ENCODE measurements at regions not wholly inside any gene's neighbourhood (a gene's known extent, or its start where the extent isn't known, plus 50 kb on each side); places are given as distances from the start of the nearest gene placed in this dataset.
"Not testable (repeated sequence)": the region's sequence is repeated elsewhere in the genome, so short reads cannot be mapped to it uniquely, and the experiment has no call there.

- H3K4me3 ChIP-seq; intact Hi-C loops (cut with DNase I); H3K27ac ChIP-seq; H3K4me1 ChIP-seq; DNase-seq (ENCODE audit: extremely low spot score in 2 of 2); H3K9me3 ChIP-seq; H3K27me3 ChIP-seq; H3K36me3 ChIP-seq: not testable (repeated sequence)
These were observed 51.5 kb upstream of the CDC42EP3 start for GRCh38 chr2:37722971-37723370.

GRCh38 chr2:37730037-37730818 is 58.8 kb upstream of the CDC42EP3 start:
- TF ChIP-seq POLR2A (IDR thresholded peaks at IDR 0.05) (no peak), CTCF (IDR thresholded peaks at IDR 0.05) (no peak), POLR2AphosphoS5 (IDR thresholded peaks at IDR 0.05; ENCODE audit: insufficient read depth in 1 of 2, low read depth in 1 of 2) (no peak)

GRCh38 chr2:37732412-37732811 is 61.0 kb upstream of the CDC42EP3 start:
- H3K4me1 ChIP-seq; DNase-seq (ENCODE audit: extremely low spot score in 2 of 2); H3K36me3 ChIP-seq; H3K27ac ChIP-seq; intact Hi-C loops (cut with DNase I); H3K4me3 ChIP-seq; H3K9me3 ChIP-seq; H3K27me3 ChIP-seq: not testable (repeated sequence)

More at GRCh38 chr2:37730037-37730818, 58.8 kb upstream of the CDC42EP3 start:
- no peaks in the 10 kb centered on the region for H3K9me3 ChIP-seq
- no peaks in the 10 kb centered on the region for H3K36me3 ChIP-seq
- H3K27me3 ChIP-seq: no peaks in the 10 kb centered on the region
- H3K27ac ChIP-seq: no peak overlapping the region
- no peaks in the 10 kb centered on the region for H3K4me1 ChIP-seq
- H3K4me3 ChIP-seq: no peak overlapping the region
- intact Hi-C loops (cut with DNase I): no loop called here
- DNase-seq (ENCODE audit: extremely low spot score in 2 of 2): no peak

GRCh38 chr2:37733251-37733650 is 61.8 kb upstream of the CDC42EP3 start:
- no peaks in the 10 kb centered on the region for H3K9me3 ChIP-seq
- H3K27ac ChIP-seq: no peak overlapping the region
- no peaks in the 10 kb centered on the region for H3K36me3 ChIP-seq
- TF ChIP-seq POLR2A (IDR thresholded peaks at IDR 0.05) (no peak), POLR2AphosphoS5 (IDR thresholded peaks at IDR 0.05; ENCODE audit: insufficient read depth in 1 of 2, low read depth in 1 of 2) (no peak), CTCF (IDR thresholded peaks at IDR 0.05) (no peak)
- no peaks in the 10 kb centered on the region for H3K4me1 ChIP-seq
- no peaks in the 10 kb centered on the region for H3K27me3 ChIP-seq
- intact Hi-C loops (cut with DNase I): no loop called here
- no peak overlapping the region for H3K4me3 ChIP-seq
- DNase-seq (ENCODE audit: extremely low spot score in 2 of 2): no peak

DNA sequence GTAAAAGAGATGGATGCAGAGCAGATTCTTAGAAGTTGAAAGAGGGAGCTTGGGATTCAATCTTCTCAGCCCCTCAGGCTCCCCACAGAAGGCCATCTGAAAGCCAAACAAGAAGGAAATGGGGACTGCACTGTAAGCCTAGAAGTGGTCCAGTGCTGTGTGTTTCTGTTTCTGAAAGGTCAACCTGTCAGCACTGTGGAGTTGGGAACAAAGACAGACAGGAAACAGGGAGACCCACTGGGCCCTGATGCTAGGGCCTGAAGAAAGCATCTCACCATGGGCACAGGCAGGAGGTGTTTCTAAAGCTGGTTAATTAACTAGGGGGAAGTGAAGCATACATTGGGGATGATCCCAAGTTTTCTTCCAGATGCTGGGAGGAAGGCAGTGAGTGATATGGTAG is 62.5 kb upstream of the CDC42EP3 start:
- H3K9me3 ChIP-seq; H3K27me3 ChIP-seq; DNase-seq (ENCODE audit: extremely low spot score in 2 of 2); H3K36me3 ChIP-seq; intact Hi-C loops (cut with DNase I); H3K4me3 ChIP-seq; H3K27ac ChIP-seq; H3K4me1 ChIP-seq: not testable (repeated sequence)

- H3K9me3 ChIP-seq; H3K4me1 ChIP-seq; intact Hi-C loops (cut with DNase I); H3K27me3 ChIP-seq; H3K4me3 ChIP-seq; DNase-seq (ENCODE audit: extremely low spot score in 2 of 2); H3K36me3 ChIP-seq: not testable (repeated sequence)
- peak overlapping the region; percentile 43 for H3K27ac ChIP-seq
These were observed 63.6 kb upstream of the CDC42EP3 start for GRCh38 chr2:37734891-37735523.

DNA sequence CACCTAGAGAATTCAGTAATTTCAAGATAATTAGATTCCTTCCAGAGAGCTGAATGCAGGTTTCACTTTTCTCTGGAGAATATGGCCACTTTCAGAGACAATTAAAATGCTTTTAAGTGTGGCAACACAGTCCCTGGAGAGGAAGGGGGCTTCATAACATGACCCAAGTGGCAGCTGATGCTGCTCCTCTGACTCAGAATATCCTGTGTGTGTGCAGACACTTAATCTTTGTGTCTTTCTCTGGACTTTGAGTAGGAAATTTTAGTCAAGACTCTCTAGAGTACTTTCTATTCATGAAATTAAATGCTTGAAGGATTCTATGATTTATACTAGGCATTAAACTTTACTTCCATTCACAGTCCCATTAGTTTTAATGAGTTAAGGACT is 64.1 kb upstream of the CDC42EP3 start:
- H3K27ac ChIP-seq; H3K4me1 ChIP-seq; H3K36me3 ChIP-seq; H3K4me3 ChIP-seq; H3K27me3 ChIP-seq; H3K9me3 ChIP-seq; DNase-seq (ENCODE audit: extremely low spot score in 2 of 2); intact Hi-C loops (cut with DNase I): not testable (repeated sequence)

Measured in vagina (tissue), 2 donors.